Activated CD4-positive, CD25-positive, alpha-beta regulatory T cell treated with anti-CD3 and anti-CD28 coated beads, Interleukin-2, amount 50 U/mL, for 24 hours (primary cell): ENCODE measurements at regions not wholly inside any gene's neighbourhood (a gene's known extent, or its start where the extent isn't known, plus 50 kb on each side); places are given as distances from the start of the nearest gene placed in this dataset.

Source experiments
- ATAC-seq, 2 donors: fragments of 150-1000 bp; cut with Tn5 transposase; one replicate each; pipeline ENCODE4 v1.10.0; 2021; ENCODE audit warnings: mild to moderate bottlenecking in 1 of 2, moderate library complexity in 1 of 2

DNA sequence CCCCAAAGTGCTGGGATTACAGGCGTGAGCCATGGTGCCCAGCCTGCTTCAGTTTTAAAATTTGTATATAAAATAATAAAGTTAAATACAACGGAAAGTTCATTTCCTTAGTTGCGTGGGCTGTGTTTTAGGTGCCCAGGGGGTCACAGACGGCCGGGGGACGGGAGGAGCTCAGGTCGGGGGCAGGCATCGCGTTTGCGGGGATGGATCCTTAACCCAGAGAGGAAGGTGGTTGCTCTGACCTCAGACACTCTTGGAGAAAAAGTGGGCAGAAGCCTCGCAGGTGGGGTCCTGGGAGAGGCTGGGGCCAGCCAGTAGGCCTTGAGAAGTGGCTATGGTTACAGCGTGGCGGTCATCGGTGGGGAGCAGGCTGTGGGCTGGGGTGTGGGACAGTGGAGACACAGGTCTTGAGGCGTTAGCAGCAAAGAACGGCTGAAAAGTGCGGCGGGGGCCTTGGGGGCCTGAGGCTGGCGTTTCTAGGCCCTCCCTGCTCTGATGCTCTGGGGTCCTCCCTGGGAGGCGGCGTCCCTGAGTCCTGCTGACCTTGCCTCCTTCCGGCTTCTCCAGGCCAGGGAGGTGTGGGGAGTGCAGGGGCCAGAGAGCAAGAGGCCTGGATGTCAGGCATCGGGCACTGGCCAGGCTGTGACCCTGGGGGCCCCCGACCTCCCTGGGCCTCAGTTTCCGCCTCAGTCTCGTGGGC, 54.4 kb downstream of the UNCX start:
- ATAC-seq: no peak

DNA sequence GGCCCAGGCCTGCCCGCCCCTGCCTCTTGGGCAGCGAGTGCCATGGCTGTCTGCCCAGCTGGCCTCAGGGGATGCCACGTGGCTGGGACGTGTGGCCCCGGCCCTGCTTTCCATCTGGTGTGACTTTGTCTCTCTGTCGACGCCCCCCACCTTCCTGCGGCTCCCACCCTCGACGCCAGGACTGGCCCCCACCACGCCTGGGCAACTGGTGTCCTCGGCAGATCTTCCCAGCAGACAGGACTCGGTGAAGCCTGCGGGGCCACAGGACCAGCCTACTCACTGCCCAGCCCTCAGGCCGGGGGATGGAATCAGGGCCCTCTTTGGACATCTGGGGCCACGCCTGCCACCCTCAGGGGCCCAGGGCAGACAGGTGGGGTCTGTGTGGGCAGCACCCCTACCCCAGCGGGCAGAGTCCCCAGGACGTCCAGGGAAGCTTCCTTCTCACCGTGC, 55.1 kb downstream of the UNCX start:
- no peak for ATAC-seq

DNA sequence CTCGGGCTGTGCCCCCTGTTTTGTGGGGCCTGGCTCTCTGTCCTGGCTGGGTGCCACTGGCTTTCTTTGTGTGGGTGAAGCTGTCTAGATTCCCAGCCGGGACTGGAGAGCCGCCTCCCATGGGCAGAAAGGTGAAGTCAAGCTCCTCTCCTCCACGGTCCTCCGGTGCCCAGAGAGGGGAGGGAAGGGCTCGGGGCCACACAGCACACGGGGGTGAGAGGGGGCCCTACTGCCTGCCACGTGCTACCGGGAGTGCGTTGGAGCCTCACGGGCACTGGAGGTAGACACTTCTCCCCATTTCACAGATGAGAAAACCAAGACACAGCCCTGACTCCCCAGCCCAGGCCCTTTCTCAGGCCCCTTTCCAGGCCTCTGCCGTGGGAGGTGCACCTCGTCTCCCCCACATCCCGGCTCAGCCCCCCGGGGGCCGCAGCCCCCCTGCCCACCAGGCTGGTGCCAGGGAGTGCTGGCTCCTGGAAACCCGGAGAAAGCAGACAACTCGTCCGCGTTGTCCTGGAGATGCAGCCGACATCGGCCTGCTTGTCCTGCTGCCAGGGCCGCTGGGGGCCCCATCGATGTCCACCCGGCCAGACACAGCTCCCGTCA, 55.8 kb downstream of the UNCX start:
- ATAC-seq: no peak

DNA sequence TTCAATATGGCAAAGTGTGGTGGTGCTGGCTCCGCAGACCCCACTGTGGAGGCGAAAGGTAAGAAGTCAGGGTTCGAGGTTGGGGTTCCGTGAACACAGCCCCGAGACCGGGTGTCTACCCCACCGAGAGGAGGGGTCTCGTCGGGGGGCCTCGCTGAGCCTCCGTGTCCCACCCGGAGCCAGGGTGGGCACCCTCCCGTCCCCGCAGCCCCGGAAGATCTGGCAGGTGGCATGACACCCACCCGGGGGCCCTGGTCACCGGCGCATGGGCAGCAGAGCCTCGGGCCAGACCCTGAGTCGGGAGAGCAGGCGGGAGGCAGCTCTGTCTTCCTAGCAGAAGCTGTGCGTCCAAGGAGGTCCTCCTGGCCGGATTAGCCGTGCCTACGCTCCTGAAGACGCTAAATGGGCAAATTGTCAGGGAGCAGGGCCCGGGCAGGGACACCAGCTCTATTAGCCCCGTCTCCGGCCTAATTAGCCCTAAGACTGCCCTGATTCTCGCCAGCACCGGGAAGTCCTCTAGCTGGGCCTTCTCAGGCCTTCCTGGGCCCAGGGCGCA, 56.4 kb downstream of the UNCX start:
- no peak for ATAC-seq

DNA sequence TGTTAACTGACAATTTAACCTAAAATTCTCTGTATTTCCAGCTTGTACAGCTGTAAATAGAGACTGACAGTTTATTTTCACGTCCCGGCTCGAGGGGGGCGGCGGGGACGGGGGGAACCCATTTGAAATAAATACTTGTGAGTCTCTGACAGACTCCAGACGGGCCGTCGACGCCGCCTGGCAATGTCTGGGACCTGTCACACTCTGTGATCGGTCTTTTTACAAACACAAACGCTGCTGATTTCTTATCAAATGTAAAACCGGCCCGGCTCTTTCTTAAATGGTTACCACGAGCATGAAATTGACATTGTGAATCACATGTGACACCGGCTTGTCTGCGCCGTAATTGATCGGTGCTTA, 57.0 kb downstream of the UNCX start:
- no peak for ATAC-seq

DNA sequence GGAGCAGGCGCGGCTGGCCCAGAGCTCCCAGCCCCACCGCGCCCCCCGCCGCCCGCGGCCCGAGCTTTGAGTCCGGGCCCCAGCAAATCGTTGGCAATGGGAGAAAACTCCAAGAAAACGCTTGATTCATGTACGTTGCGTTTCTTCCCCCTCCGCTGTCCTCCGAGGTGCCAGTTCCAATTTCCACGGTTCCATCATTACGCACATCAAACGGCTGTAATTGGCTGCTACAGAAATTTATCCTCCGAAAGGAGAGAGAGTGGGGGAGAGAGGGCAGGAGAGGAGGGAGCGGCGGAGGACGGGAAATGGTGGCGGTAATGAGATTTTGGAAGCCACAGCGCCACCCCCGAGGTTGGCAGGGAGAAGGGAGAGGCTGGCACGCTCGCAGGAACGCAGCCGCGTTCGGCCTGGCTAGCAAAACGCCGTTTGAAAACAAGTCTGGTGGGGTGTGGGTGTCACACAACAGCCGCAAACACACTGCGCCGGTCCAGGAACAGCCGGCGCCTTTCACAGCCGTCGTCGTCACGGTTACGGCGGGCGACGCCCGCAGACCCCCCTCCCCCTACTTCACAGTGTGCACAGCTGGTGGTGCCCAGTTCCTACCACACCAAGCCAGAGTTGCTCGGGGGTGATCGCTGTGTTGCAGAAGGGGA, 57.5 kb downstream of the UNCX start:
- ATAC-seq: peak in 1 of 2 donors; percentile 32

DNA sequence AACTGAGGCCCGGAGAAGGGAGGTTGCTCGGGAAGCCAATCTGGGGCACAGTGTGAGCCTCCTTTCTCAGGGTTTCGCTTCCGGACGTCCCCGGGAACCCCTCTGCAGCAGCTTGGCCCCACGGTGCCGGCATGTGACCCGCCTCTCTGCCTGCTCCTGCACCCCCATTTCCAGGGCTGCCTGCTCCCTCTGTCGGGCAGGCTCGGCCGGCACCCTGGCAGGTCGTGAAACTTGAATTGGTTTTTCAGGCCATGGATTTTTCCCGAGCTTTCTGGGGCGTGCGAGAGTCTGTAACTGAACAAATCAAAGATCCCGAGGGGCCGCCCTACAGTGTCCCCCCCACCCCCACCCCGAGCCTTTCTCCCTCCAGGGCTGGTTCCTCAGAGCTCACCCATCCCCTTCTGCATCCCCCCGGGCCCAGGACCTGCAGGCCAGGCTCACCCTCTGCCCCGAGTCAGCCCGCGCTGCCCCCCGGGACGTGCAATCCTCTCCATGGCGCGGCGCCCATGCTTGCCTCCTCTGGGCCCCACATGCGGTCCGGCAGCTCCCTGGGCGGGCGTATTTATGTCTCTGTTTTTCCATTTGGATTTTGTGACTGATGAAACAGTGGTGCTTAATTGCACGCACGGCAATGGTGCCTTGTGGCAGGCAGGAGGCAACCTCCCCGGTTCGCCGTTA, 58.1 kb downstream of the UNCX start:
- ATAC-seq: no peak

DNA sequence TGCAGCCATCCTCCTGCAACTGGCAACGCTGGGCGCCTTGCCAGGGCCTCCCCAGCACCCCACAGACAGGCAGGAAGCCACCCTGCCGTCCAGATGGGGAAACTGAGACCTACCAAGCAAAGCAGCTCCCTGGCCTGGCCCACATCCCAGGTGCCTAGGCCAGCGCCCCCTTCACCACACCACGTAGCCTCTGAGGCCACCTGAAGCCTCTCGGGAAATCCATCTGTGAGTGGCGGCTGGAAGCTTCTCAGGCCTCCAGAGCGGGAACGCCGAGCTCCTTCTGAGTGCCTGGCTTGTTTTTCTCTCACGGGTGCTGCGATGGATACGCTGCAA, 58.7 kb downstream of the UNCX start:
- no peak for ATAC-seq

DNA sequence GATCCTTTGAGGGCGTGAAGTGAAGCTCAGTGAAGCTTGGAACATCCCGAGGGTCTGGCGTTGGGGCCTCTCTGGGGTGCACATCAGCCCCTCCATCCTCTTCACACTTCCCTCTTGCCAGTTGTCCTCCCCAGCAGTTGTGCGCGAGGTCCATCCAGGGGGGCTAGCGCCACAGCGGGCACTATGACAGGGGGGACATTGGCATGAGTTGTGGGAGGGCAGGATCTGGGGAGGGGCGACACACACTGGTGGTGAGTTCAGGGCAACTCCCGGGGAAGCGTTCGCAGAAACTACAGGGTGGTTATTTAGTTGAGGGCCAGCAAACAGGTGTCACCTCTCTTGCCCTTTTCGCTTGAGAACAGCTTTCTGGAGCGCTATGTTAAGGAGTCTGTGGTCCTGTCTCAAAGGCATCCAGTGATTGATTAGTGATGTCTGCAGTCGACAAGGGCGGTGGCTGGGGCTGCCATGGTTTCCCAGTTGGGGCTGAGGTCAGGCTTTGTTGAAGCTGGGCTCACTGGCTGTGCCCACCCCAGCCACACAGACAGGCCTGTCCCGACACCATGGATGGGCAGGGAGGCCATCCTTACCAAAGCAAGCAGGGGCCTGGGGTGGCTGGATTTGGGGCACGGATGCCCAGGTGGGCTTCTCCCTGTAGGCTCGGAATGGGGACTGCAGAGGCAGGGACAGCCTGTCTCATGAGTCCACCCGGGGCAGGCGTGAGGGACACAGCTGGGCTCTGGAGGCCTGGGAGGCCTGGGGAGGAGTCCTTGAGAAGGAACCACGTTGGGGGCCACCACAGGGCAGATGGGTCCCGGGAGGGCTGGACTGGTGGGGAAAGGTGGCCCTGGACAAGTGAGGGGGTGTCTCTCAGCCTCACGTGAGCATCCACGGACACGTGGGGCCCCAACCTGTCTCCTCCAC, 59.4 kb downstream of the UNCX start:
- ATAC-seq: no peak

DNA sequence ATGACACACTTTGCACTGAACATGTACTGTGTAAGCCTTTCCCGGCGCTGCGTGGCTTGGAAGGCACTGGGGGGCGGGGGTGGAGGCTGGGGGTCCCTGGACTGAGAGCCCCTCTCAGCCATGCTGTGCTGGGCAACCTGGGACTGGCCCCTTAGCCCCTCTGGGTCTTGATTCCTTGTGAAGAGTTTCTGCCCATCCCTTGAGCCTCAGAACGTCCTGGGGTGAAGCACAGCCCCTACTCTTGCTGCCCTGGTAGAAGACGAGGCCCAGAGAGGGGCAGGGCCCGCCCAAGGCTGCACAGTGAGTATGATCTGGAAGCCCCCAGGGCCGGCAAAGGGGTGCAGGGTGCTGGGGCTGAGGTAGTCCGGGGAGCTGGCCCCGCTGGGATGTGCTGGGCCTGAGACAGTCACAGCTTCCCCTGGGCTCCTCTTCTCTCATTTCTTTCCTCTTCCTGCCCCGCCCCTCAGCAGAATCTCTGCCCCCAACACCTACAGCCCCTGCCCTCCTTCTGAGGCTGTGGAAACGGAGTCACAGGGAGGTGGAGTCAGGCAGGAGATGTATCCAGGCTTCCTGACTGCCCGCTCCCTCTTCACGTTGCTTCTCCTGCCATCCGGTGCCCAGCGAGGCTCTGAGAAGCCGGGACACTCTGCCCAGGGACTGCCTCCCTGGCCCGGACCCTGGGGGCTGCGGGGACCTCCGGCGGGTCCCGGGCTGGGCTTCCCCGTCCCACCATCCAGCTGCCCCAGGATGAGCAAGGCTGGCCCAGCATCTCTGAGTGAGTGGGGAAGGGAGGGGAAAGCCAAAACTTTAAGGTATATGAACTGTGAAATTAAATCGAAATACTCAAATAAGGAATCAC, 60.5 kb downstream of the UNCX start:
- ATAC-seq: no peak

DNA sequence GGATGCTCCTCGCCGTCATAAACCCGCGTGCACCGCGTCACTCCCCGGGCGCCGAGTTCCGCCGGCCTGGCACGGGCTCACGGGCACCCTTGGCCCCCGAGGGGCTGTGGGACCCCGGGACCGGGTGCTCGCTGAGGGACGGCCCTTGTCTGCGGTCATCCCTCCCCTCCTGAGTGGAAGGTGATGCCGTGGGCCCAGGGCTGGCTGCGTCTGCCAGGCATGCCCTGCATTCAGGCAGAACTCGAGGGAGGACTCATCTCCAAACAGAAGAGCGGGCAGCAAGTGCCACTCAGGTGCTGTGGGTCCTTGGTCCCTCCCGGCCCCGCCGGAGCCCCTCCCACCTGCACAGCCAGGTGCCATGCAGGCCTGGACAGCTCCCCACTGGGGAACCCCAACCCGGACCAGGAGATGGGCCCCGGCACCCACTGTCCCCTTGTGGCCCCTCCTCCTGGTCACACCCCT, 61.3 kb downstream of the UNCX start:
- no peak for ATAC-seq

DNA sequence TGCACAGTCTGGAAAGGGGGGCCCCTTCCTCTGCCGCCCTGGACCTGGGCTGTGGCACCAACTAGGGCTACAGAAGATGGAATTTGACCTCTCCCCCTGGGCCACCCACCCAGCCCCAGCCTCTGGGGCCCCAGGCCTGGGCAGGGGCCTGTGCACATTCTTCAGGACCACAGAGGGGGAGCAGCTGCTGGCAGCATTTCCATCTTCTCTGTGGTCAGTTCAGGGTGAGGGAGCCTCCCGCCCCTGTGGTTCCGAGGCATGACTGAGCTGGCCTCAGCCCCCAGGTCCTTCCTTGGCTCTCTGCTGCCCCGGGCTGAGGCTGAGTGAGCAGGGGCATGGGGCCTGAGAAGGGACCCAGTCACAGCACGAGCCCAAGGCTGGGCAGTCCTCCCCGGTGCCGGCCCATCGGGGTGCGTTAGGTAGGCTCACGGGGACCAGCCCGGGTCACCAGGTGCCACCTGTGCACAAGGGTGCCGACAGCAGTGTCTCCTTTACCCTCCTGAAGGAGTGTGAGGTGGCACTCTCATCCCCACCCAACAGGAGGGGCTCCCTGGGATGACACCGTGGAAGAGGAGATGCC, 63.2 kb downstream of the UNCX start:
- ATAC-seq: no peak

DNA sequence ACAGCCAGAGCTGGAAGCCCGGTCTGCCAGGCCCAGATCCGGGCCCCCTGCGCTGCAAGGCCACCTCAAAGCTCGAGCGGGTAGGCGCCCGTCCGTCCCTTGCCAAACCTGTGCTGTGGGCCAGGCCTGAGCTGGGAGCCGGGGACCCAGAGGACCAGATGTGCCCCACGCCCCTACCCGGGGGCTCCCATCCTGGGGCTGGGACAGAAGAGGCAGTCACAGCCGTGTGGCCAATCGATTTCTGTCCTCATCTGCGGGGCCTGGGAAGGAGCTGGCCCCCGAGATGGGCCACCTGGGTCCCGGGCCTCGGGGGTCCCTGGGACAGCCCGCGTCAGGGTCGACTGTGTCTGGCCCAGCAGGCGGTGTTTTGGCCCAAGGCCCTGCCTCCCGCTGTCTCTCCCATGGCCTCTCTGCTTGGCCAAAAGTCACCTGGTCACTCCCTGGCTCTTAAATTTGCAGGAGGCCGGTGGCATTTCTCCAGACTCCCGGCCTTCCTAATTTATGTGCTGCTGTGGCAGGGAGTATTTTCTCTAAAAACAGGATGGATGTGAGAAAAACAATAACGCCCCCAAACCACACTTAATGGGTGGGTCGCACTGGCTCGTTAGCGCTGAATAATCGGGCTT, 63.8 kb downstream of the UNCX start:
- ATAC-seq: no peak

DNA sequence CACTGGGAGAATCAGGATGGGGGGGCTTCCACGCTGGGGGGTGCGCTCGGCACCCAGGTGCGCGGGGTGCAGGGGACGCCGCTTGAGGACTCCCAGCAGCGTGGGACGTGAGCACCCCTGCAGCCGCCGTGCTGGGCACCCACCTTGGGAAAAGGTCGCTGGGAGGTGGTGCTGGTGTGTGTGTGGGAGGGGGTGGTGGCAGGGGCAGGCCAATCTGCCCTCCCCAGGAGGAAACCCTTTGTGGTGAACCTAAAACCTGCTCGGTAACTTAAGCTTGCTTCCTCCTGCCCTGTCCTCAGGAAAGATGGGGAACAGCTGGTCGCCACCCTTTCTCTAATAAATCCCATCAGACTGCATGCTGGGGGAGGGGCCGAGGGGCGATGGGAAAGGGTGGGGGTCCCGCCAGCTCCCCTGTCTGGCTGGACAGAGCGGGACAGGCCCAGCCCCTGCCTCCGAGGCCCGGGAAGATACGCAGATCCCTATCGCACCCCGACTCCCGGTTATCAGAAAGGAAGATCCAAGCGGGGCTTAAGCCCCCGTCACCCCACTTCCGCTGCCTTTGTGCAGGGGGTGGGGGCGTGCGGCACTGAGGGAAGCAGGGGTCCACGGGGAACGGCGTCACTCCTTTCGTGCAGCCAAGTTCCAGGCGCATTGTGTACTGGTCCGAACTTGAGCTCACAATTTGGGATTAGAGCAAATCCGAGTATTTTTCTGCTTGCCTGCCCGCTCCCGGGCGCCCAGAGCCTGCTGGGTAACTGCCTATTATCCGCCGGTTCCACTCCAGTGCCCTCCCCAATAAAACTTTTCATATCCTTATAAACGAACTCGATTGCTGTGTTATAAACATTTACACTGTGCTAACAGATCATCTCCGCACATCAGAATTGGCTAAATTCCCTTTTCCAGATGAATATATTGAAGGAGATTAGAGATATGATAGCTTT, 64.6 kb downstream of the UNCX start:
- no peak for ATAC-seq

DNA sequence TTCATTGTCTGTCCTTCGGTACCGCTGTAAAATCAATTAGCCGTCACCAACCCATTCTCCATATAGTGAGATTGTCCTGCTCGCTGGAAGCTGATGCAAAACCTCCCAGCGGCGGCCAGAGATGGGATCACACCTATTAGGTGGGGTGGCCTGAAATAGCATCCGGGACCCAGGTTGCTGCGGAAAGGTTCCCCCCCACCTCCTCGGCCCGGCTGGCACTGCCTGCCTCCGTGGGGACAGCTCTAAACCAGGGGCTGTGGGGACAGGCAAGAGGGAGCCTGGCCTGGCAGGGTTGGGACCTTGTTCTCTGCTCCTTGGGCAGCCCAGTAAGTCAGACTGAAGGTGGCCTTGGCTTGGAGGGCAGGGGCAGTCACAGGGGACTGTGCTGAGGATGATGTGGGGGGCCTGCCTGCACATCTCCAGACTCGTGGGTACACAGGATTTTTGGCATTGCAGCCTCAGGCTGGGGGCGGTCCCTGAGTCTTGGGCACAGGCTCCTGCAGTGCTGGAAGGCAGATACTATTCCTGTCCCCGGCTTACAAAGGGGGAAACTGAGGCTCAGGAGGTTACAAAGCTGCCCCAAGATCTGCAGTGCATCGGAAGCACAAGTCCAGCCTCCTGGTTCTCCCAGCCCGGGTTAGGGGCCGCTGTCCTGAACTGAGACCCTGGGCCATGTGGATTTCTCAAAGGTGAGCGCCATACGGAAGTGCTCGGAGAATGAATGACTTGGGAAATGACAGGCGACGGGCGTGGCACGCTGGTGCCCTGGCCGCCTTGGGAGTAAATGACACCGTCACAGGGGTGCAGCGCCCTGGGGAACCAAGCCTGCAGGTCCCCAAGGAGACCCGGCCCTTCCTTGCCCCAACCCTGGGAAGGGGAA, 65.6 kb downstream of the UNCX start:
- no peak for ATAC-seq

DNA sequence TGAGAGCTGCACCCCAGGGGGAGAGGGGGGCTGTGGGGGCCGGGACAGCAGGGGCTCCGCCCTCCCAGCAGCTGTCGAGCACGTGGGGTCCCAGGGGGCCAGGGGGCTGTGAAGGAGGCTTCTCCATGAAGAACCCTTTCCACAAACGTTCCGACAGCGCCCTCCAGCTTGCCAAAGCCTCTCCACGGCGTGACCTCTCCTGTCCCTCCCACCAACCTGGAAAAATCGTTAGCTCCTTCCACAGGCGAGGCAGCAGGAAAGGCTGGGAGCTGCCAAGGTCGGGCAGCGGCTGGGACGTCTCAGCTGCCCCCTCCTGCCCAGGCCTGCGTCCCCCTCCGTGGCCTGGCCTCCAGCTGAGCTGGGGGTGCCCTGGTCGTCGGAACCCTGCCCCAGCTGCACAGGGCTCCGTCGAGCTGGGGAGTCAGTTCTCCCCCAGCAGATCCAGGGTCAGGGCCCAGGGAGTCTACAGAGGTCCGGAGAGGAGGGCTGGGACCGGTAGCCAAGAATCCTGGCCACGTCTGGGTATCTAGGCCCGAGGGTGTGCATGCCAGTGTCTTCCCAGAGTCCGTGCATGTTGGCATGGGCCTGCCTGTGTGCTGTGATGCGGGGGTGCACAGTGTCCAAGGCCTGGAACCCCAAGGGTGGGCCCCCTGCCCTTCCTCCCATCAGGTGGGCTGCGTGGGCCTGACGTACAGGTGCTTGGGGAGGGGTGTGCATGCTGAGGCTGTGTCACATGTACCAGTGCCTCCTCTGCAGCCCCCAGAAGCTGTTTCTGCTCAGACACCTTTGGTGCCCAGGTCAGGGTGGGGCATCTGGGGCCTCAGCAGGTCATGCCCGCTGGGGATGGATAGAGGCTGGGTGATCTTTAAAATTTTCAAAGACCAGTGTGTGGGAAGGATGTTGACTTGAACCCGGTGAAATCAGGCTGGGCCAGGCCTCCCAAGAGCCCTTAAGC, 66.5 kb downstream of the UNCX start:
- no peak for ATAC-seq

DNA sequence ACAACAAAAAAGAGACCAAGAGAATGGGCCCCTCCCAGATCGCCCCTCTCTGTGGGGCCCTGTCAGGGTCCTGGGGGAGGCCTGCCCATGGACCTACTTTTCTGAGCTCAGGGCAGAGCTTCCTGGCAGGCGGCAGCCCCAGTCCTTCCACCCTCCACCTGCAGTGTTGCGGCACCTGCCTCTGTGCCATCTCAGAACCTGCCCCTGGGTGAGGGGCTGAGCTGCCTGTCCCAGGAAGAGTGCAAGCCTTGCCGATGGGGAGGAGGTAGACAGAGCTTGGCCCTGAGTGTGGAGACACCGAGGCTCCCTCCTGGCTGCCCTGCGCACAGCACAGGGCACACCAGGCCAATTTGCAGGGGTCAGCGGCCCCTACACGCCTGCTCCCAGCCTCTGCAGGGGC, 67.5 kb downstream of the UNCX start:
- ATAC-seq: no peak
